GM06990 (cell line): ENCODE measurements at regions not wholly inside any gene's neighbourhood (a gene's known extent, or its start where the extent isn't known, plus 50 kb on each side); places are given as distances from the start of the nearest gene placed in this dataset.

Experiments
- DNase-seq: peaks from one replicate; pipeline ENCODE4 v3.0.0-alpha.2; 2011; ENCODE audit not compliant: insufficient read length; ENCODE audit errors: extremely low read depth
- H3K27me3 ChIP-seq: replicated peaks from 2 replicates; pipeline ENCODE4 v1.6.0; 2011; ENCODE audit warnings: low read length; ENCODE audit not compliant: control insufficient read depth, insufficient read depth
- H3K36me3 ChIP-seq: 2 replicates; pipeline ENCODE4 v1.5.1; 2011; ENCODE audit warnings: low read length; ENCODE audit not compliant: control insufficient read depth, insufficient read depth
- H3K4me3 ChIP-seq: replicated peaks from 2 replicates; pipeline ENCODE4 v1.5.1; 2011; ENCODE audit warnings: low read depth, mild to moderate bottlenecking, control low read depth, low read length
- CTCF ChIP-seq: IDR thresholded peaks from 2 replicates; pipeline ENCODE4 v1.5.1; 2011; ENCODE audit warnings: low read length, control low read depth, mild to moderate bottlenecking, inconsistent platforms; ENCODE audit not compliant: insufficient read depth, poor library complexity, severe bottlenecking

- H3K27me3 ChIP-seq = no peaks in the 10 kb centered on the region; the same call in 1 of the 2 replicates
- TF ChIP-seq CTCF = peak; percentile 12
- DNase-seq = no peak
These were observed 193.3 kb upstream of the C14orf180 start for GRCh38 chr14:104386151-104386841.

GRCh38 chr14:104387022-104388010 is 192.2 kb upstream of the C14orf180 start:
- Histone ChIP-seq H3K27me3 (no peaks in the 10 kb centered on the region; the same call in 1 of the 2 replicates), H3K4me3 (no peak overlapping the region), H3K36me3 (no peaks in the 10 kb centered on the region)
- no peak for TF ChIP-seq CTCF
- DNase-seq = peak; percentile 52

More at GRCh38 chr14:104386151-104386841, 193.3 kb upstream of the C14orf180 start:
- no peak overlapping the region for H3K4me3 ChIP-seq
- no peaks in the 10 kb centered on the region for H3K36me3 ChIP-seq

GRCh38 chr14:104388011-104388521 is 191.5 kb upstream of the C14orf180 start:
- Histone ChIP-seq H3K27me3 (no peaks in the 10 kb centered on the region), H3K36me3 (no peaks in the 10 kb centered on the region), H3K4me3 (no peak overlapping the region)
- DNase-seq = no peak
- no peak for TF ChIP-seq CTCF

- DNase-seq = no peak
- H3K4me3 ChIP-seq = no peak overlapping the region
- H3K36me3 ChIP-seq = no peaks in the 10 kb centered on the region
- no peak for TF ChIP-seq CTCF
- no peaks in the 10 kb centered on the region for H3K27me3 ChIP-seq
These were observed 190.8 kb upstream of the C14orf180 start for GRCh38 chr14:104388541-104389325.
